CD4-positive, alpha-beta T cell (primary cell): ENCODE measurements at regions not wholly inside any gene's neighbourhood (a gene's known extent, or its start where the extent isn't known, plus 50 kb on each side); places are given as distances from the start of the nearest gene placed in this dataset.
"Not testable (repeated sequence)": the region's sequence is repeated elsewhere in the genome, so short reads cannot be mapped to it uniquely, and the experiment has no call there.

Experiments used
- ATAC-seq: fragments of 200-7000 bp; cut with Tn5 transposase; one replicate; pipeline ENCODE4 v1.10.0; 2022; ENCODE audit warnings: mild to moderate bottlenecking; ENCODE audit not compliant: poor library complexity
- CTCF ChIA-PET: fragments of 350-600 bp; sonication (Branson Sonifier 250); formaldehyde crosslinking; loops from one replicate; lab custom pipeline; 2021; ENCODE audit warnings: antibody characterized with exemption, inconsistent platforms; lab: Charles Lee
- POLR2A ChIA-PET: fragments of 350-600 bp; sonication (Branson Sonifier 250); formaldehyde crosslinking; loops from one replicate; lab custom pipeline; 2021; ENCODE audit warnings: antibody characterized with exemption, inconsistent platforms; lab: Charles Lee
- DNase-seq, 14 experiments: peaks; one replicate each; pipeline ENCODE4 v3.0.0-alpha.2; 2013 to 2020; ENCODE audit warnings: mixed read lengths in 2 of 14
- H3K27ac ChIP-seq, 2 donors: one replicate each; pipeline versions ENCODE4 v1.5.1 to v1.7.0; 2013; ENCODE audit warnings: low read length in 2 of 2, low read depth in 1 of 2, mild to moderate bottlenecking in 1 of 2
- H3K27me3 ChIP-seq, 2 experiments: 1 replicate in 1 of 2; 2 replicates in 1 of 2; pipeline versions ENCODE4 v1.6.1 to v1.7.0; 2013; ENCODE audit warnings: low read length in 2 of 2, control low read depth in 1 of 2, mild to moderate bottlenecking in 1 of 2, moderate library complexity in 1 of 2; ENCODE audit not compliant: insufficient read depth in 2 of 2, control insufficient read depth in 1 of 2
- H3K36me3 ChIP-seq: one replicate; pipeline ENCODE4 v1.6.1; 2013; ENCODE audit warnings: low read length, control low read depth; ENCODE audit not compliant: insufficient read depth
- H3K4me1 ChIP-seq: one replicate; pipeline ENCODE4 v1.6.1; 2013; ENCODE audit warnings: low read length, control low read depth; ENCODE audit not compliant: insufficient read depth
- H3K4me3 ChIP-seq: one replicate; pipeline ENCODE4 v1.5.1; 2013; ENCODE audit warnings: mild to moderate bottlenecking, low read length, moderate library complexity
- H3K9me3 ChIP-seq, 2 experiments: 1 replicate in 1 of 2; 2 replicates in 1 of 2; pipeline versions ENCODE4 v1.6.1 to v1.7.0; 2013; ENCODE audit warnings: low read length in 2 of 2, mild to moderate bottlenecking in 2 of 2, control low read depth in 1 of 2, moderate library complexity in 1 of 2; ENCODE audit not compliant: control insufficient read depth in 1 of 2, insufficient read depth in 1 of 2
- H3K27ac Mint-ChIP-seq: one replicate; pipeline ENCODE4 v1.8.0; 2020; ENCODE audit warnings: mixed read lengths
- H3K27me3 Mint-ChIP-seq: one replicate; pipeline ENCODE4 v1.8.0; 2021; ENCODE audit warnings: mixed read lengths
- H3K36me3 Mint-ChIP-seq: one replicate; pipeline ENCODE4 v1.8.0; 2021; ENCODE audit warnings: low read depth, mixed read lengths
- H3K4me1 Mint-ChIP-seq: one replicate; pipeline ENCODE4 v1.8.0; 2021; ENCODE audit warnings: low read depth, mixed read lengths
- H3K4me3 Mint-ChIP-seq: one replicate; pipeline ENCODE4 v1.8.0; 2020; ENCODE audit warnings: mild to moderate bottlenecking, mixed read lengths
- H3K9me3 Mint-ChIP-seq: one replicate; pipeline ENCODE4 v1.8.0; 2020; ENCODE audit warnings: mixed read lengths
- intact Hi-C, 2 experiments: fragments of 100-400 bp; cut with DNase I in 1 of 2; cut with micrococcal nuclease in 1 of 2; formaldehyde crosslinking; loops; one replicate each; pipeline versions ENCODE4 v1.15.1 to v1.9.0; 2023 to 2025; cut with DNase I, micrococcal nuclease

- ATAC-seq, H3K27me3 Mint-ChIP-seq, POLR2A ChIA-PET, H3K4me1 ChIP-seq, H3K27me3 ChIP-seq, DNase-seq, H3K9me3 ChIP-seq, intact Hi-C loops, H3K9me3 Mint-ChIP-seq, H3K4me3 ChIP-seq, H3K4me1 Mint-ChIP-seq, H3K27ac ChIP-seq, H3K27ac Mint-ChIP-seq, H3K36me3 ChIP-seq, CTCF ChIA-PET, H3K36me3 Mint-ChIP-seq, H3K4me3 Mint-ChIP-seq: not testable (repeated sequence)
These were observed 82.9 kb downstream of the ARHGAP11B start for GRCh38 chr15:30708809-30709208.

- ATAC-seq, H3K36me3 Mint-ChIP-seq, H3K36me3 ChIP-seq, H3K4me3 Mint-ChIP-seq, H3K27me3 ChIP-seq, H3K4me3 ChIP-seq, H3K4me1 Mint-ChIP-seq, H3K9me3 Mint-ChIP-seq, H3K4me1 ChIP-seq, CTCF ChIA-PET, H3K27ac ChIP-seq, H3K9me3 ChIP-seq, POLR2A ChIA-PET, H3K27ac Mint-ChIP-seq, H3K27me3 Mint-ChIP-seq, DNase-seq, intact Hi-C loops: not testable (repeated sequence)
These were observed 92.2 kb downstream of the ARHGAP11B start for GRCh38 chr15:30718038-30718643.

GRCh38 chr15:30719363-30719762 is 93.4 kb downstream of the ARHGAP11B start:
- DNase-seq, H3K4me3 ChIP-seq, H3K27me3 ChIP-seq, POLR2A ChIA-PET, H3K27me3 Mint-ChIP-seq, H3K27ac ChIP-seq, CTCF ChIA-PET, H3K27ac Mint-ChIP-seq, intact Hi-C loops, H3K36me3 ChIP-seq, H3K9me3 ChIP-seq, H3K4me3 Mint-ChIP-seq, H3K36me3 Mint-ChIP-seq, H3K9me3 Mint-ChIP-seq, H3K4me1 Mint-ChIP-seq, H3K4me1 ChIP-seq, ATAC-seq: not testable (repeated sequence)

- H3K27ac Mint-ChIP-seq, DNase-seq, H3K9me3 ChIP-seq, CTCF ChIA-PET, H3K4me1 ChIP-seq, H3K27ac ChIP-seq, H3K27me3 Mint-ChIP-seq, H3K4me1 Mint-ChIP-seq, H3K36me3 Mint-ChIP-seq, H3K36me3 ChIP-seq, ATAC-seq, H3K4me3 Mint-ChIP-seq, POLR2A ChIA-PET, intact Hi-C loops, H3K9me3 Mint-ChIP-seq, H3K27me3 ChIP-seq, H3K4me3 ChIP-seq: not testable (repeated sequence)
These were observed 94.9 kb downstream of the ARHGAP11B start for GRCh38 chr15:30720825-30721224.

- H3K36me3 Mint-ChIP-seq, POLR2A ChIA-PET, DNase-seq, H3K27ac Mint-ChIP-seq, CTCF ChIA-PET, H3K4me1 ChIP-seq, H3K36me3 ChIP-seq, H3K4me3 ChIP-seq, H3K27me3 Mint-ChIP-seq, H3K9me3 ChIP-seq, H3K27ac ChIP-seq, H3K9me3 Mint-ChIP-seq, H3K27me3 ChIP-seq, H3K4me1 Mint-ChIP-seq, intact Hi-C loops, H3K4me3 Mint-ChIP-seq, ATAC-seq: not testable (repeated sequence)
These were observed 95.6 kb downstream of the ARHGAP11B start for GRCh38 chr15:30721529-30721928.

DNA sequence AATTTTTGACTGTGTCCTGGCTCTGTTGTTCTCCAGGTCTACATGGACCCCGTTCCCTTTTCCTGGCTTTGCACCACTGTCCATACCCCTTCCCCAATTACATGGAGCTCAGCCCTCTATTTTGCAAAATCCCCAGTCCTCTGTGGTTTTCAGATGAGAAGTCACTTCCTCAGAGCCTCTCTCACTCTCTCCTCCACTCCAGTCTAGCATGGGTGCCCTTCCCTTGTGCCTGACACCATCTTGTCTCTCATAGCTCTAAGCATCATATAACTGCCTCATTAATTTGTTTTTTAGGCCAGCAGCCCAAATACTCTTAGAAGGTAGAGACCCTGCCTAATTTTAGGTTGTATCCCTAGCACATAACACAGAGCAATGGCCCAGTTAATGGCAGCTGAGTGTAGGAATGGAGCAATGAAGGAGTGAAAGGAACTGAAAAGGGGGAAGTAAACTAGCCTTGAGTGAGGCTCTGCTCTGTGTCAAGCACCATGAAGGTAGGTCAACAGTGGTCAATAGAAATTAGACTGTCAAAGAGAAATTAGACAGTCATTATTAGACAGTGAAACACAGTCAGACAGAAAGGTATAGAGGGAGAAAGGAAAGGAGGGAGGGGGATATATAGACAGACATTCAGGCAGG is 97.7 kb downstream of the ARHGAP11B start:
- ATAC-seq, POLR2A ChIA-PET, DNase-seq, H3K4me3 Mint-ChIP-seq, H3K27ac Mint-ChIP-seq, H3K27me3 Mint-ChIP-seq, CTCF ChIA-PET, H3K9me3 Mint-ChIP-seq, H3K36me3 Mint-ChIP-seq, H3K4me1 ChIP-seq, H3K36me3 ChIP-seq, H3K27ac ChIP-seq, H3K9me3 ChIP-seq, H3K4me1 Mint-ChIP-seq, intact Hi-C loops, H3K27me3 ChIP-seq, H3K4me3 ChIP-seq: not testable (repeated sequence)

DNA sequence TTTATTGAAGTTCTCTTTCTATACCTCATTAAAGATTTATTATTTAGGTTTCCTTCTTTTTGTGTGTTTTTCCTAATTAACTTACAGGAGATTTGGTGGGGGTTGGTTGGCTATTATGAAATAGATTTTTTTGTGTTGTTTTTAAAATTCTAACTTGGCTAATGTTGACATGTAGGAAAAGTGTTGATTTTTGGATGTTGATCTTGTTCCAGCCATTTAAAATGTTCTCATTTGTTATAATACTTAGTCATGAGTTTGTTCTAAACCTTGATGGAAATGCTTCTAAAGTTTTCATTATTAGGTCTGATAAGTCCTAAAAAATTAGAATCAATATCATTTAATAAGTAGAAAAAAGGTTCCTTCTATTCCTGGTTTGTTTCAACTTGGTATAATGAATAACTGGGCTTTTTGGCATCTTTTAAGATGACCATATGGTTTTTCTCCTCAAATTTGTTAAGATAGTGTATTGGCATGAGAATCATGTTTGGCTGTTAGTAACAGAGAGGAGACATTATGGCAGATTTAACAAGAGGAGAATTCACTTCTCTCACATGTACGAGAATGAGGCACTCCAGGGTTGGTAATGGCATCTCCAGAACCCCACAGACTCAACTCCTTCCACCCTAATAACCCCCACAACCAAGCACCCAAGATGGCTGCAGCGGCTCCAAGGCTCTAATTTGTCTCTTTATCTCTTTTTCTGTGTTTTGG is 104.1 kb downstream of the ARHGAP11B start:
- ATAC-seq, CTCF ChIA-PET, DNase-seq, H3K4me3 ChIP-seq, H3K27ac Mint-ChIP-seq, intact Hi-C loops, H3K4me1 ChIP-seq, H3K27me3 ChIP-seq, H3K4me3 Mint-ChIP-seq, POLR2A ChIA-PET, H3K27me3 Mint-ChIP-seq, H3K27ac ChIP-seq, H3K9me3 ChIP-seq, H3K36me3 Mint-ChIP-seq, H3K4me1 Mint-ChIP-seq, H3K9me3 Mint-ChIP-seq, H3K36me3 ChIP-seq: not testable (repeated sequence)
